GM19025 (cell line): ENCODE measurements at regions not wholly inside any gene's neighbourhood (a gene's known extent, or its start where the extent isn't known, plus 50 kb on each side); places are given as distances from the start of the nearest gene placed in this dataset.

Source experiments
- ATAC-seq: cut with Tn5 transposase; IDR thresholded peaks from one replicate; pipeline ENCODE4 v1.9.1; 2021; ENCODE audit warnings: mild to moderate bottlenecking, low read depth, moderate library complexity; ENCODE audit not compliant: unreplicated experiment

DNA sequence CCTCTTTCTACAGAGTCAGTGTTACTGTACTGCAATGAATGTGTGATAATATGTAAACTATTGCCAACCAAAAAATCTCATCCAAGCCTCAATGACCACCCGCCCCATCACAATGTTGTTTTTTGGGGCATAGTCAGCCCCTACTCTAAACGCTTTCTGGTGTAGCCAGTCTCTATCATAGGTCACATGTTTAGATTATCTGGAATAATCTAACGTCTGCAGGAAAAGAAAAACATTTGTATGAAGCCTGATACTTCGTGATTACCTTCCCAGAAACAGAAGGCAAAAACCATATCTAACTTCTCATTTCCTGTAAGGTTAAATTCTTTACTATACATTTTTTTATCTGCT lies 1331.8 kb upstream of the GBE1 start:
- ATAC-seq: no peak

DNA sequence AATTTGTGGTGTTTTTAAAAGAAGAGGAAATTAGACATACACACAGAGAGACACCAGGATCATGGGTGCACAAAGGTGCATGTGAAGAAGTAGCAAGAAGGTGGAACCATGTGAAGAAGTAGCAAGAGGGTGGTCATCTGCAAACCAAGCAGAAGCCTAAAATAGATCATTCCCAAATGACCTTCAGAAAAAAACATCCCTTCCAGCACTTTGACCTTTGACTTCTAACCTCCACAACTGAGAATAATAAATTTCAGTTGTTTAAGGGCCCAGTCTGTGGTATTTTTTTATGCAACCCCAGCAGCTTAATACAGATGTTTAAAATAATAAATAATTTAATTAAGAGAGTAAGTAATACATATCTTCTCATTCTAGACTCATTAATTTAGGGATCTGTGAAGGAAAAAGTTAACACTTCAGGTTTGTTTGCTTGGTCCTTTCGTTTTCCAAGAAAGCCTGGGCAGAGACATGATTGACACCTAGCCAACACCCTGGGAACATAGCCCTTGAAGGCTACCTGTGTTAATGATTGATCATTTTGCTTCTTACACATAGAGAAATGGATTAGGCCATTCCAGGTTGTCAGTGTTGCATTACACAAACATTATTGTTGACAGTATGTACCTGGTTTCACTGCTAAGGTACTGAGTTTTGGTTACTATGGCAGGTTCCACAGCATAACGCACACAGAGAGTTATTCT lies 1331.2 kb upstream of the GBE1 start:
- ATAC-seq: no peak

DNA sequence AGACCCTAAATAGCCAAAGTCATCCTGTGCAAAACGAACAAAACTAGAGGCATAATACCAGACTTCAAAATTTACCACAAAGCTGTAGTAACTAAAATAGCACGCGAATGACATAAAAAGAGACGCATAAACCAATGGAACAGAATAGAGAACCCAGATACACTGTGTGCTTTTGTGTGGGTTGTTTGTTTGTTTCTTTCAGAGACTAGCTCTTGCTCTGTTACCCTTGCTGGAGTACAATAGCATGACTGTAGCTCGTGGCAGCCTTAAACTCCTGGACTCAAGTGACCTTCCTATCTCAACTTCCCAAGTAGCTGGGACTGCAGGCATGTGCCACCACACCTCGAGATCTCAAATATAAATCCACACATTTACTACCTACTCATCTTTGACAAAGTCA lies 1314.6 kb upstream of the GBE1 start:
- ATAC-seq: no peak

DNA sequence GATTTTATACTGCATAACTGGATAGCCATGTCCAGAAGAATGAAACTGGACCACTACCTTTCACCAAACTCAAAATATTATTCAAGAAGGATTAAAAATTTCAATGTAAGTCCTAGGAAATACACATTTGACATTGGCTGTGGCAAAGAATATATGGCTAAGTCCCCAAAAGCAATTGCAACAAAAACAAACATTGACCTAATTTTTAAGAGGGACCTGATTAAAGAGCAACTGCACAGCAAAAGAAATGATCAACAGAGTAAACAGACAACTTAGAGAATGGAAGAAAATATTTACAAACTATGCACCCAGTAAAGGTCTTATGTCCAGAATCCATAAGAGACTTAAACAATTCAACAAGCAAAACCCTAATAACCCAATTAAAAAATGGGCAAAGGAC lies 1313.0 kb upstream of the GBE1 start:
- no peak for ATAC-seq

DNA sequence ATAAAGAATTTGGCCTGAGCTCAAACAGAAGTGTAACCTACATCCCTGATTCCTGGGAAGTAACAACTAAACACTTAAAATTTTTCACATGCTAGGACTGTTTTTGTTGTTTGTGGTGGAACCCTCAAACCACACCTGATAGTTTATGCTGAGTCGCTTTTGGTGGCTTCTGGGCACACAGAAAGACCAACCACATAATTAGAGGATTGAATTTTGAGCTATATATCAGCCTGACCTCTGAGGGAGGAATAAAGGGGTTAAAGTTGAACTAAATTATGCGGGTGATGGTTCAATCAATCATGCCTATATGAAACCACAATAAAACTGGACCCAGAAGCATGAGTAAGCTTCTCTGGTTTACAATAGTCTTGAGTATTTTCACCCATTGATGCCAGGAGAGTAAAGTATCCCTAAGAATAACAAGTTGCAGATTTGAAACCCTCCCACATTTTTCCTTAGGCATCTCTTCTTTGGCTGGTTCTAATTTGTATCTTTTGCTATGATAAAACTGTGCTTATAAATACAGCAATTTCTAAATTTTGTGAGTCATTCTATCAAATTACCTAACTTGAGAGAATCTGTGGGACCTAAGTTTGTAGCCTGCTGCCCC lies 1304.5 kb upstream of the GBE1 start:
- no peak for ATAC-seq

DNA sequence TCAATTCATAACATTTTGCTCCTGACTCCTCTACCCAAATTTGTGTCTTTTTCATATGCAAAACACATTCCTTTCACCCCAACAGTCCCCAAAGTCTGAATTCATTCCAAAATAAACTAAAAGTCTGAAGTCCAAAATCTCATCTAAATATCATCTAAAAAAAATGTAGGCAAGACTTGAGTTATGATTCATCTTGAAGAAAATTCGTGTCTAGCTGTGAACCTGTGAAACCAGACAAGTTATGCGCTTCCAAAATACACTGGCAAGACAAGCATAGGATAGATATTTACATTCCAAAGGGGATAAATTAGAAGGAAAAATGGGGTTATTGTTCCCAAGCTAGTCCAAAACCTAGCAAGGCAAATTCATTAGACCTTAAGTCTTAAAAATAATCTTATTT lies 1302.0 kb upstream of the GBE1 start:
- ATAC-seq: no peak

DNA sequence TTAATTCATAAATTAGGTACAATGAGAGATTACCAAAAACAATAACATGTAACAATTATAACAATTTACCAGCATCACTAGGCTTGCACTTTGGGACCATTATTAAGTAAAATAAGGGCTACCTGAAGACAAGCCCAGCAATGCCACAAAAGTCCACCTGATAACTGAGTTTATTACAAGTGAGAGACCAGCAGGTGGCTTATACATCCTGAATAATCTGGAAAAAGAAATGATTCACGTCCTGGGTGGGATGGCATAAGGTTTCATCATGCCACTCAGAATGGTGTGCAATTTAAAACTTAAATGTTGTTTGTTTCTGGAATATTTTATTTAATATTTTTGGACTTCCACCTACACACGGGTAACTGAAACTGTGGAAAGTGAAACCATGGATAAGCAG lies 1287.1 kb upstream of the GBE1 start:
- no peak for ATAC-seq

DNA sequence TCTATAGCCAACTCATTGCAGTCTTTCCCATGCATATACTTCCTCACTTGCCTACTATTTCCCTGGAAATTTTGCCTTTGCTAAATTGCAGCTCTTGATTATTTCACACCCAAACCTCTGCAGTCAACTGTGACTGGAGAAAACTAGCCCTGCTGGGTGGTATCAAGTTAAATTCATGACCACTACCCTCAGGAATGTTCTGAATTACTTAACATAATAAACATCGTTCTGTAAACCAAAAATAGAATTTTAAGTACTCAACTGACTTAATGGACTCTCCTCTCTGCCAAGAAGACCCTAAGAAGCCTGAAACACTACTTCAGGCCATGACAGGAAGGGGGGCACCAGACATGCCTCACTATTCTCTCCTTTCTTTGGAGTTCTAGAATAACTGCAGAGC lies 1278.0 kb upstream of the GBE1 start:
- no peak for ATAC-seq

DNA sequence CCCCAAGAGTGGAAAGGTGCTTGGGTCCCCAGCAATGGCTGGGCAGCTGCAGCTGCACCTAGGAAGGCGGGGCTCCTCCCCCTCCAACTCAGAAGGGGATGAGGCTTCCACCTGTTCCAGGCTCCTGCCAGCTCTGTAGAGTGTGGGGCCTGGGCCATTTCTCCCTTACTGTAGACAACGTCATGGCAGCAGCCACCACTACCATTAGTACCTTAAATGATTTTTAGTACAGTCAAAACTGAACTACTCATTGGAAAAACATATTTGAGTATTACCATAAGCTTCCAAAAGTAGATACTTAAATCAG lies 1274.2 kb upstream of the GBE1 start:
- ATAC-seq: no peak

DNA sequence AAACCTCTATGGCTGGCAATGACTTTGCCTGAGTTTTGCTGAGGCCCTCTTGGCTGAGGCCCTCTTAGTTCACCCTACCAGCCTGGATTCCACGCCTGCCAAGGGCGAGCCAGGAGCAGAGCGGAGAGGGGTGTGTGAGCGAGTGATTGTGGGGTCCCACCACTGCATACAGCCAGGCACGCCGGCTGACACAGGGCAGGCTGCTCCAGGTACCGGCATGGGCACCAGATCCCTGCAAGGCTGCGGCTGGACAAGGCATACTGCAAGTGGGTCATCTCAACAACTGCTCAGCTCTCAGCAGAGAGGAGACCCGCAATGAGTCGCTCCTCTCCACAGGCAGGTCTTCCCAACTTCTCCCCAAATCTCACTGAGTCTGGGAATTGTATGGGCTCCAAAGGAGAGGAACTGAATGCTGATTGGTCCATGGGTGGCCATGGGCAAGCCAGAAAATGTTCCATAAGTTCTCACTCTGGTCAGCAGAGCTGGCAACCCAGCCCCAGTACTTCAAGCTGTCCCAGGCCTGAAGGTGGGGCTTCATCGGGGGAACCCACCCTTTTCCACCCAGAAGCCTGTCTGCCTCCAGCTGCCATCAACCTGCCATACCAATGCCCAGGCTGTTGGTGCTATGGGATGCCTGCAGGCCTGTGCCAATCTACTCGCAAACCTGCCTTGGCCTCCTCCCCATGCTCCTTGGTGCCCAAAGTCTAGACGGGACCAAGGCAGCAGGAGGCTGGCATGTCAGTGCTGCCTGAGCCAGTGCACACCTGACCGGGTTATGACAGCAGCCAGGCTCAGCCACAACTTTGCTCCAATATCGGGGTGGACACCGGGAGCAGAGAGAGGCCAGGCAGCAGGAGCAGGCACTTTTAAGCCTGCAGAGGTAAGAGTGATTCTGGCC lies 1273.6 kb upstream of the GBE1 start:
- no peak for ATAC-seq

DNA sequence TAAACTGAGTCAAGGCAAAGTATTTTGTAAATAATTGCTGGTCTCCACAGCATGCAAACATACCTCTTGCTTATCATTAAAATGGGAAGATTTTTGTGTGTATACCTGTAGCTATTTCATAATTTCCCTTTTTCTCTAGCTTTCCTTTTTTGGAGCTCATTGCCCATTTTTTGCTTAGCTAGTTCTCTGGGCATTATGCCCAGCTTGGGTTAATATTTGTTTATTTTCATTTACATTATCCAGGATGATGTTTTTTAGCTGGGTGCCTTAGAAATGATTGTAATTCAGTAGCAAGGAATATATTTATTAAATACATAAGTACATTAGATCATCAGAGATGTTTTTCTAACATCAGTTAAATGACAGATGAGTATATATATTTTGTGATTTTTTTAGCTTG lies 1271.7 kb upstream of the GBE1 start:
- ATAC-seq: no peak

DNA sequence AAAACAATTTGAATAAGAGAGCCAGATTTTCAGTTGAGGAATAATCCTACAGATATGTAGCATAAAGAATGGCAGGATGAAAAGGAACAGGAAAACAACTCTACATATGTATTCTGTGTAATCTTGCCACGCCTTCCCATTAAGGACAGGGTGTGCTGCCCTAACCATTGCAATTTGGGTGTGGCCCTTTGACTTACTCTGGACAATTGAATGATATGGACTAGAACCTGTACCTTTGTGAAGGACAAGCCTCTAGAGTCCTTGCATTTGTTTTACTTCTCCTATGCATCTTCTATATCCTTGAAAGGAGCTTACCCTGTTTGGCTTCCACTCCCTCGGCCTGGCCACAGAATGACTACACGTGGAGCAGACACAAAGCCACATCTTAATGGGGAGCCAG lies 1261.6 kb upstream of the GBE1 start:
- ATAC-seq: no peak

DNA sequence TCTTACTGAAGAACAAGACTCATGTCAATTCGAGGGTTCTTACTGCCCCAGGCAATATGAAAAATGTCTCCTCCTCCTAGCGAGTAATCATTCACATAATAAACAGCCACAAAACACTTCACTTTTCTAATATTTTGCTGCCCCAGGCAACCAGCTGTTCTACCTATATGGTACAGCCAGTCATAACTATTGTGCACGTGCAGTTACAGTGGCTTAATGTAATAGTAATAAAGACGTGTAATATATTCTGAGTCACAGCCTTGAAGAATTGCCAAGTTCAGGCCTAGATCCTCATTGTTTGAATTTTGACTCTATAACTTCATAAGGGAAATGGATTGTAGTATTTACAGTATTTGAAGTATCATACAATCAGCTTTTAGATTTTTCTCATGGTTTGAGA lies 1250.0 kb upstream of the GBE1 start:
- ATAC-seq: no peak

DNA sequence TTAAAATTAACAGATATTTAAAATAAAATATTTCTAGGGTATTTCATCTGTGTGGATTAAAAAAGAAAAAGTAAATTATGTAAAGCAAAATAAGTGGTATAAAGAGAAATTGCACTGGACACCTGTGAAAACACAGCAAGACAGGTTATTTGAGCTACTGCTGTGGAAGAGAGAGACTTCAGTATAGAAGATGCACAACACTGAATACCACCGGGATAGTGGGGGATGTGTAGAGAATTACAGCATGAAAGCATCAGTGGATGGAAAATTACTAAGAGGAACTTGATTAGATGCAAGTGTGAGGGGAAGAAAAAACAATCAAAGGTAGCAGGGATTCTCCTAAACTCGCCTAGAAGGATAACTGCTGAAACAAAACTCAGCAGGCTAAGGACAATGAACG lies 1242.5 kb upstream of the GBE1 start:
- no peak for ATAC-seq

DNA sequence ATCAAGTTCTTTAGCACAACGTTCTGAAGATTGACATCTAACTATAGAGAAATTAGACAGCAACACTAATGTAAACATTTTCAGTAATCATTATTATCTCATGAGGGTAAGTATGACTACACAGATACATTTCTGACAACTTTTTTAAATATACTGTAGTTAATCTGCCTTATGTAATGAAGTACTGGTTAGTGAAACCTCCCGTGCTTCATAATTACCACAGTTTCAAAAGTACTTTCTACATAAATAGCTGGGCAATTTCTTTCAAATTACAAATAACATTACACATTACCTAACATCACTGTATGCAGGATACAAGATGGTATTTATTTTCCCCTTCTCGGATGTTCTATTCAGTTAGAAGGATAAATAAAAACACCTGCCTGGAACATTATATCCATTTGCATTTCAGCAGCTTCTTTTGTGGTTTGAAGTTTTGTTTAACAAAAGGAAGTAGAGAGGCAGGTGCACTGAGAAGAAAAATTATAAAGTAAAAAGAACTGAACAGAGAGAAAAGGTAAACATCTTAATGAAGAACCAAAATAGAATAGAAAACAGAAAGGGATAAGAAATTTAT lies 1241.5 kb upstream of the GBE1 start:
- ATAC-seq: no peak

DNA sequence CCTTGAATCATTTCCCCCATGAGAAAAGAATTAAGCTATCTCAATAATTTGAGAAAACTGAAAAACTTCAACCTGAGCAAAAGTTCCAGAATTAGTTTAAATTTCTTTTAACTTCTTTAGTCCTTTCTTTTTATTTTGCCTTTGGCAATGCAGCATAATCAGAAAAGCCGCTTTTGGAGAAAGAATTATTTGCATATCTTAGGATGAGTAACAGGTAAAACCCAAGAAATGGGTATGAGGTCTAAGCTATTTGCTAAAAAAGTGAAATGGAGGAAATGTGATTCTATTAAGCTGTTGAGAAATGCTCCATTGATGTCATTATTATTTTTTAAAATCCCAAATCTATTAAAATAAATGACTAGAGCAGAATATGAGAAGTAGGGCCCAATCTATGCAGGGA lies 1238.3 kb upstream of the GBE1 start:
- no peak for ATAC-seq

DNA sequence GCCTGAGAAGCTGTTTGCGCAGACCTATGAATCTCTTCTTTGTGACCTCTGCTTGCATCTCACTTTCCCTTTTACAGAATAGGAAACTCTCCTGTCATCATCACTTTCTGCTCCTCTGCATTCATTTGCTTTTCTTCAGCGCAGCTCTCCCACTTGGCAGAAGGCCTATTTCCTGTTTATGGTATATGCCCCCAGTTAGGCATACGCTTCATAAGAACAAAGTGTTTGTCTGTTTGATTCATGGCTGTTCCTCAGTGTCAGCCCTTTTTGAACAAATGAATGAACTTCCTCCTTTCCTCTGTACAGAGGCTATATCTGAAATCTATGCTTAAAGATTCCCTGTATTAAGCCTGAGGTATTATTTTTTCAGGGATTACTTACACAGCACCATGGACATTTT lies 1216.9 kb upstream of the GBE1 start:
- no peak for ATAC-seq

DNA sequence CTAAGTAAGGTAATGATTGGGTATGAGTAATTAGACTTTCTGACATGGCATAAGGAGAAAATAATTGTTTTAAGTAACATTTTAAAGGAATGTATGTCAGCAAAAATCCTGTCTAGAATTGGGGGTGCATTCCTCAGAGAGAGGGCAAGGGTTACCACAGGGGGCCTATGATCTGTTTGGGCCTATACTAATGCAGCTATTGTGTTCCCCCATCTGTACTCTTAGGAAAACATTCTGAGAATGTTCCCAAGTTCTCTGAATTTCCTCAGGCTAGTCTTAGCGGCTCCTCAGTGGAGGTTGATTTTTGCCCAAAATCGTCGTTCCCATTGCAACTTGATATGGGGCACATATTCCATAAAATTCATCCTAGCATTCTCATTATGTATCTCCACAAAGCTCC lies 1216.4 kb upstream of the GBE1 start:
- ATAC-seq: no peak

DNA sequence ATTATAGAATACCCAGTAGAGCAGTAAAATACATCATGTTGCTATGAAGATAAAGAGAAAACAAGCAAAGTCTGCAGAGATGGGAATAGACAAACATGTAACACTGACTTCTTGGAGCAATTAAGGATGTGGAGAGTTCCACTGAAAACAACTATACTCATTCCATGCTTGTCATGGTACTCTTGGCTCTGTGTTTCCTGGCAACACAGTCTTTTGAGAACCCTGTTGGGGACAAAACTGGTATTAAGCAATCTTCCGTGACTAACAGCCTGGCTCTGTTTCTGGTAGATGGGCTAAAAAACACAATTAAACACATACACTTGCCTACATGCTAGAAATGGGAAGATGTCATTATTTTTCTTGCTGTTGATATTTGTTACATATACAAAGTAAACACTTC lies 1212.3 kb upstream of the GBE1 start:
- ATAC-seq: no peak

DNA sequence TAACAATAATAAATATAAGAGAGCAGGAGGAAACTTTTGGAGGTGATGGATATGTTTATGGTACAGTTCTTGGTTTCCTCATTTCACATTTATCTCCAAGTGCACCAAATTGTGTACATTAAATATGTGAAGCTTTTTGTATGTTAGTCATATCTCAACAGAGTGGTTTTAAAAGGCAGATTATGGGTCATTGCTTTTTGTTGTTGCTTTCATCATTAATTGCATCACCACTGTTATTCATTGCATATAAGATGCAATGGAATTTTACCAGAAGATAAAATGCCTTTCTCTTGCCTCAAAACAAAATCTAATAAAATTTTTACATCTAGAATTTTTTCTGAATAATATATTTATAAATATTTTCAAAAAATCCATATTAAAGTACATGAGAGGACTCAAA lies 1198.9 kb upstream of the GBE1 start:
- ATAC-seq: no peak

DNA sequence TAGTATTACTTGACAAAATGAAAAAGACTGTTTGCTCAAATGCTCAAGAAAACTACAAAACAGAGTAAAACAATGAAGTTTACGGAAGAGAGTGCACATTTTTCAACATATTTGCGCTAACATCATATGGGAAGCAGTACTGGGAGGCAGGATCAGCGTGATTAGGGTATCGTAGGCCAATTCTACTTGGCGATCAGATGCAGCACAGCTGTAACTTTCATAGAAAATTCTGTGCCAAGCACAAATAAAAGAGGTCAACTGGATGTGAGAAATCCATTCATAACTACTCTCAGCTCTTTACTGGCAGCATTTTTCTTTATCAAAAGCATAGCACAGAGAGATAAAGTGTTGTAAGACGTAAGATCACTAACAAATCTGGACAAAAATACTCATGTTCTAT lies 1196.3 kb upstream of the GBE1 start:
- ATAC-seq: no peak

DNA sequence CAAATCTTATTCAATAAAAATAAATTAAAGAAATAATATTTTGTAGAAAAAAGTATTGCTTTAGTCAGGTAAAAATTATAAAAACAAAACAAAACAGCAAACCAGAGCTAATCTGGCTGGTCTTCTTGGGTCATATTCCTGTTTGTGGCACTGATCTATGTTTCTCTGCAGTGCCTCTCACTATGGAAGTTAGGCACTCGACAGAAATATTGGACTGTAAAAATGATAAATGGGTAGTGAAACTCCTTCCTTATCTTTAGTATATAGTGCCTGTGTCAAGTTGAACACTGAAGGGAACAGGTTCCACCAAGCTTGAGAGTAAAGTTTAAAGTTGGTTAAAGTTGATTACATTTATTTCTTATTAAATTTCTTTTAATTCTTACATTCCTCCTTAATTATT lies 1195.6 kb upstream of the GBE1 start:
- ATAC-seq: no peak
